Esophagus muscularis mucosa (tissue), 3 donors: ENCODE measurements at regions not wholly inside any gene's neighbourhood (a gene's known extent, or its start where the extent isn't known, plus 50 kb on each side); places are given as distances from the start of the nearest gene placed in this dataset.

Experiments used
- POLR2A ChIP-seq: fragments of 450-650 bp; IDR thresholded peaks from one replicate; pipeline ENCODE4 v1.6.1; 2017; ENCODE audit warnings: antibody characterized with exemption, moderate library complexity, mild to moderate bottlenecking, low read depth
- TF ChIP-seq, protein P1 (sequence below), 3 experiments: fragments of 200-600 bp in 2 of 3; fragments of 450-650 bp in 1 of 3; sonication (generic) in 2 of 3; IDR thresholded peaks; one replicate each; pipeline ENCODE4 v1.5.1; 2017 to 2019; ENCODE audit warnings: antibody characterized with exemption in 3 of 3, mild to moderate bottlenecking in 2 of 3, moderate library complexity in 1 of 3

- TF ChIP-seq POLR2A: no peak
- TF ChIP-seq, protein P1, sequence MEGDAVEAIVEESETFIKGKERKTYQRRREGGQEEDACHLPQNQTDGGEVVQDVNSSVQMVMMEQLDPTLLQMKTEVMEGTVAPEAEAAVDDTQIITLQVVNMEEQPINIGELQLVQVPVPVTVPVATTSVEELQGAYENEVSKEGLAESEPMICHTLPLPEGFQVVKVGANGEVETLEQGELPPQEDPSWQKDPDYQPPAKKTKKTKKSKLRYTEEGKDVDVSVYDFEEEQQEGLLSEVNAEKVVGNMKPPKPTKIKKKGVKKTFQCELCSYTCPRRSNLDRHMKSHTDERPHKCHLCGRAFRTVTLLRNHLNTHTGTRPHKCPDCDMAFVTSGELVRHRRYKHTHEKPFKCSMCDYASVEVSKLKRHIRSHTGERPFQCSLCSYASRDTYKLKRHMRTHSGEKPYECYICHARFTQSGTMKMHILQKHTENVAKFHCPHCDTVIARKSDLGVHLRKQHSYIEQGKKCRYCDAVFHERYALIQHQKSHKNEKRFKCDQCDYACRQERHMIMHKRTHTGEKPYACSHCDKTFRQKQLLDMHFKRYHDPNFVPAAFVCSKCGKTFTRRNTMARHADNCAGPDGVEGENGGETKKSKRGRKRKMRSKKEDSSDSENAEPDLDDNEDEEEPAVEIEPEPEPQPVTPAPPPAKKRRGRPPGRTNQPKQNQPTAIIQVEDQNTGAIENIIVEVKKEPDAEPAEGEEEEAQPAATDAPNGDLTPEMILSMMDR (IDR thresholded peaks at IDR 0.05): no peak
Measured at GRCh38 chr1:70864302-70864701, 183.3 kb downstream of the PTGER3 start.
